Thymus (tissue), 11 donors: ENCODE measurements at regions not wholly inside any gene's neighbourhood (a gene's known extent, or its start where the extent isn't known, plus 50 kb on each side); places are given as distances from the start of the nearest gene placed in this dataset.
"Not testable (repeated sequence)": the region's sequence is repeated elsewhere in the genome, so short reads cannot be mapped to it uniquely, and the experiment has no call there.

ENCODE experiments used
- DNase-seq, 9 donors: peaks; one replicate each; pipeline ENCODE4 v3.0.0-alpha.2; 2013; ENCODE audit warnings: low spot score in 9 of 9, low read depth in 6 of 9, missing footprints in 1 of 9
- H3K27ac ChIP-seq, 2 donors: one replicate each; pipeline ENCODE4 v1.5.1; 2013; ENCODE audit warnings: control low read depth in 1 of 2, low read depth in 1 of 2, low read length in 1 of 2, mild to moderate bottlenecking in 1 of 2, moderate library complexity in 1 of 2
- H3K27me3 ChIP-seq, 2 donors: one replicate each; pipeline ENCODE4 v1.5.1; 2013; ENCODE audit warnings: low read length in 1 of 2; ENCODE audit not compliant: control insufficient read depth in 2 of 2, insufficient read depth in 1 of 2
- H3K36me3 ChIP-seq, 2 donors: one replicate each; pipeline ENCODE4 v1.5.1; 2013; ENCODE audit warnings: low read length in 1 of 2, mild to moderate bottlenecking in 1 of 2, moderate library complexity in 1 of 2; ENCODE audit not compliant: control insufficient read depth in 2 of 2, insufficient read depth in 2 of 2
- H3K4me1 ChIP-seq, 2 donors: one replicate each; pipeline ENCODE4 v1.5.1; 2013; ENCODE audit warnings: low read length in 2 of 2; ENCODE audit not compliant: control insufficient read depth in 2 of 2, insufficient read depth in 2 of 2
- H3K4me3 ChIP-seq, 2 donors: one replicate each; pipeline ENCODE4 v1.5.1; 2013; ENCODE audit warnings: low read length in 2 of 2, control low read depth in 1 of 2, mild to moderate bottlenecking in 1 of 2
- H3K9me3 ChIP-seq, 2 donors: one replicate each; pipeline ENCODE4 v1.5.1; 2013; ENCODE audit warnings: low read length in 1 of 2, mild to moderate bottlenecking in 1 of 2; ENCODE audit not compliant: control insufficient read depth in 2 of 2, insufficient read depth in 1 of 2
- WGBS: extraction: QIAGEN DNeasy Blood & Tissue Kit; methylation state at CpG from one replicate; pipeline ENCODE4 v1.1.7; 2013; 5-methylcytosine and 5-hydroxymethylcytosine counted together
- donor health status: healthy.

DNA sequence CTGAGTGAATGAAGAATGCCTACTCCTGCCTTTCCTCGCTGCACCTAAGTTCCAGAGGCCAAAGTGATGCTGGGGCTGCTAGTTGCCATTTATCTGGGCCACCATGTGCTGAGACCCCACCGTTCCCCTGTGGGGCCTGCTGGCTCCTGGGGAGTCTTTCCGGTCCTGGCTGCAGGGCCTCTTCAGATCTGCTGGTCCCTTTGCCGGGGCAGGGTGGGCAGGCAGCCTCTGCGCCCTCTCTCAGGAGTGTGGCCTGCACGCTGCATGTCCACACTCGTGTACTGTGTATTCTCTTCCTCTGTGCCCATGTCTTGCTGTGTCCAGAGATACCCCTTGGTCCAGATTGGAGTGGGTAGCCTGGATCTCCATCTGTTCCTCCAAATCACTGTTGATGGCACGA lies 151.8 kb upstream of the MED13 start:
- WGBS = 99% methylated on average over 8 of the region's 8 CpGs
- Histone ChIP-seq H3K4me1 (no peaks in the 10 kb centered on the region), H3K4me3 (no peak overlapping the region), H3K36me3 (no peaks in the 10 kb centered on the region), H3K9me3 (no peaks in the 10 kb centered on the region), H3K27ac (no peak overlapping the region), H3K27me3 (no peaks in the 10 kb centered on the region)
- no peak for DNase-seq

DNA sequence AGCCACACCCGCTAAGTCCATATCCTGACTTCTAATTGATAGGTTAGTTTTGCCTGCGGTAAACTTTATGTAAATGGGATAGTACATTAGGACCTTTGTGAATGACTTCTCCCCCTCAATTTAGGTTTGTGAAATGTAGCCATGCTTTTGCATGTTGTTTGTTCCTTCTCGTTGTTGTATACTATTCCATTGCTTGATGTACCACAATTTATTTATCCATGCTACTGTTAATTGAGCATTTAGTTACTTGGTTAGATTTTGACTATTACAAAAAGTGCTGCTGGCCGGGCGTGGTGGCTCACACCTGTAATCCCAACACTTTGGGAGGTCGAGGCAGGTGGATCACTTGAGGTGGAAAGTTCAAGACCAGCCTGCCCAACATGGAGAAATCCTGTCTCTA lies 150.8 kb upstream of the MED13 start:
- WGBS = 96% methylated on average over 6 of the region's 6 CpGs
- DNase-seq, H3K27me3 ChIP-seq, H3K9me3 ChIP-seq, H3K27ac ChIP-seq, H3K4me3 ChIP-seq, H3K4me1 ChIP-seq, H3K36me3 ChIP-seq: not testable (repeated sequence)

DNA sequence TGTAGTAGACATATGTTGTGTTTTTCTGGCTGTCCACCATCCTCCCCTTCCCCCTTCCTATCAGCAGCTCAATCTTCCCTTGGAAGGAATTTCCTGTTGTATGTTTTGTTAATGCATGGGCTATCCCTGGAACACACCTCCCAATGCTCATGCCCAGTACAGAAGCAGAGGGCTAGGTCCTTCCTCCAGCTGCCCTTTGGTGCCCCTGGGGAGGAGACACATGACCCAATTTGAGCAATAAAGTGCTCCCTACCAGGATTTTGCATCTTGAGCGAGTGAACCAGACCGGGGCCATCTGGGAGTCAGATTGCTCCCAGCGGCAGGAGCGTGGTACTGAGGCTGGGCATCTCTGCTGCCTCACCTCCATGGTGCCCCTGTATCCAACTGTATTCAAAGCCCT lies 141.5 kb upstream of the MED13 start:
- H3K27me3 ChIP-seq = no peaks in the 10 kb centered on the region
- H3K36me3 ChIP-seq = no peaks in the 10 kb centered on the region
- no peak overlapping the region for H3K27ac ChIP-seq
- H3K4me1 ChIP-seq = no peaks in the 10 kb centered on the region
- H3K9me3 ChIP-seq = no peaks in the 10 kb centered on the region
- H3K4me3 ChIP-seq = no peak overlapping the region
- DNase-seq = no peak
- WGBS = 88% methylated on average over 4 of the region's 4 CpGs

DNA sequence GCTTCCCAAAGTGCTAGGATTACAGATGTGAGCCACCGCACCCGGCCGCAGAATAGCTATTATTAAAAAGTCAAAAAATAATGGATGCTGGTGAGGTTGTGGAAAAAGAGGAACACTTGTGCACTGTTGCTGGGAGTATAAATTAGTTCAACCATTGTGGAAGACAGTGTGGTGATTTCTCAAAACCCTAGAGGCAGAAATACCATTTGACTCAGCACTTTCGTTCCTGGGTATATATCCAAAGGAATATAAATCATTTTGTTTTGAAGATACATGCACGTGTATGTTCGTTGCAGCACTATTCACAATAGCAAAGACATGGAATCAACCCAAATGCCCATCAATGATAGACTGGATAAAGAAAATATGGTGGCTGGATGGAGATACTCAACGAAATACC lies 132.1 kb upstream of the MED13 start:
- H3K4me3 ChIP-seq, H3K27ac ChIP-seq, DNase-seq, H3K9me3 ChIP-seq, H3K4me1 ChIP-seq, H3K36me3 ChIP-seq, H3K27me3 ChIP-seq: not testable (repeated sequence)
- 68% methylated on average over 7 of the region's 7 CpGs for WGBS

DNA sequence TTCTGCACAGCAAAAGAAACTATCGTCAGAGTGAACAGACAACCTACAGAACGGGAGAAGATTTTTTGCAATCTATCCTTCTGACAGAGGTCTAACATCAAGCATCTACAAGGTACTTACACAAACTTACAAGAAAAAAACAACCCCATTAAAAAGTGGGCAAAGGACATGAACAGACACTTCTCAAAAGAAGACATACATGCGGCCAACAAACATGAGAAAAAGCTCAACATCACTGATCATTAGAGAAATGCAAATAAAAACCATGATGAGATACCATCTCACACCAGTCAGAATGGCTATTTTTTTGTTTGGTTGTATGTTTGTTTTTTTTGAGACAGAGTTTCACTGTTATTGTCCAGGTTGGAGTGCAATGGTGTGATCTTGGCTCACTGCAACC lies 131.5 kb upstream of the MED13 start:
- WGBS = 98% methylated on average over 3 of the region's 3 CpGs

DNA sequence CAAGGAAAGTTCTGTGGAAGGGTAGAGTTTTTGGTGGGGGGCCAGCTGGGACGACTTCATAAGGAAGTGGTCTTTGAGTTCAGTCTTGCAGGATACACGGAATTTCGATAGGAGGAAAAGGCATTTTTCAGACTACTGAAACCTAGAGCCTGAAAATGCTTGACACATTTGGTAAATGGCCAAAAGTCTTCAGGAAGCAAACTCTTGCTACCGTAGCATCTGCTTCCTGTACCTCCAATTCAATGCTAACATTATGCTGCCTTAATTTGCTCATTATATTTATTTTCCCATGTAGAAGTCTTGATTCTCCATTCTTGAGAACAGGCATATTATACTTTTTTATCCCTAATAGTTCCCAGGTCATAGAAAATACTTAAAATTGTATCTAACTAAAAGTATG lies 129.3 kb upstream of the MED13 start:
- H3K4me3 ChIP-seq = no peak overlapping the region
- no peak overlapping the region for H3K27ac ChIP-seq
- DNase-seq = no peak

More for the DNA sequence above, 131.5 kb upstream of the MED13 start:
- not testable (repeated sequence) for H3K27me3 ChIP-seq, H3K9me3 ChIP-seq, H3K27ac ChIP-seq, H3K4me3 ChIP-seq, DNase-seq, H3K4me1 ChIP-seq, H3K36me3 ChIP-seq

DNA sequence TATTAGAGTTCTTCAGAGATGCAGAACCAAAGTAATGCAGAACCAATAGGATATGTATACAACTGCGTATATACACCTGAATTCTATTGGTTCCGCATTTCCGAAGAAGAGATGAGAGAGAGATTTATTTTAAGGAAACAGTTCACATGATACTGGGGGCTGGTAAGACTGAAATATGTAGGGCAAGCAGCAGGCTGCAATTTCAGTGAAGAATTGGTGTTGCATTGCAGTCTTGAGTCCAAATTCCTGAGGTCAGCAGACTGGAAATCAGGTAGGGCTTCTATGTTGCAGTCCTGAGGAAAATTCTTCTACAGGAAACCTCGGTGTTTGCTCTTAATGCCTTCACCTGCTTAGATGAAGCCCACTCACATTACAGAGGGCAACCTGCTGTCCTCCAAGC lies 128.2 kb upstream of the MED13 start:
- no peak overlapping the region for H3K27ac ChIP-seq
- H3K4me3 ChIP-seq = no peak overlapping the region
- H3K27me3 ChIP-seq = no peaks in the 10 kb centered on the region
- H3K4me1 ChIP-seq = no peaks in the 10 kb centered on the region
- 94% methylated on average over 4 of the region's 4 CpGs for WGBS
- no peaks in the 10 kb centered on the region for H3K9me3 ChIP-seq
- no peaks in the 10 kb centered on the region for H3K36me3 ChIP-seq
- no peak for DNase-seq

More for the DNA sequence above, 129.3 kb upstream of the MED13 start:
- H3K4me1 ChIP-seq = no peaks in the 10 kb centered on the region
- no peaks in the 10 kb centered on the region for H3K9me3 ChIP-seq
- no peaks in the 10 kb centered on the region for H3K36me3 ChIP-seq
- no peaks in the 10 kb centered on the region for H3K27me3 ChIP-seq
- 17% methylated on average over 4 of the region's 4 CpGs for WGBS

DNA sequence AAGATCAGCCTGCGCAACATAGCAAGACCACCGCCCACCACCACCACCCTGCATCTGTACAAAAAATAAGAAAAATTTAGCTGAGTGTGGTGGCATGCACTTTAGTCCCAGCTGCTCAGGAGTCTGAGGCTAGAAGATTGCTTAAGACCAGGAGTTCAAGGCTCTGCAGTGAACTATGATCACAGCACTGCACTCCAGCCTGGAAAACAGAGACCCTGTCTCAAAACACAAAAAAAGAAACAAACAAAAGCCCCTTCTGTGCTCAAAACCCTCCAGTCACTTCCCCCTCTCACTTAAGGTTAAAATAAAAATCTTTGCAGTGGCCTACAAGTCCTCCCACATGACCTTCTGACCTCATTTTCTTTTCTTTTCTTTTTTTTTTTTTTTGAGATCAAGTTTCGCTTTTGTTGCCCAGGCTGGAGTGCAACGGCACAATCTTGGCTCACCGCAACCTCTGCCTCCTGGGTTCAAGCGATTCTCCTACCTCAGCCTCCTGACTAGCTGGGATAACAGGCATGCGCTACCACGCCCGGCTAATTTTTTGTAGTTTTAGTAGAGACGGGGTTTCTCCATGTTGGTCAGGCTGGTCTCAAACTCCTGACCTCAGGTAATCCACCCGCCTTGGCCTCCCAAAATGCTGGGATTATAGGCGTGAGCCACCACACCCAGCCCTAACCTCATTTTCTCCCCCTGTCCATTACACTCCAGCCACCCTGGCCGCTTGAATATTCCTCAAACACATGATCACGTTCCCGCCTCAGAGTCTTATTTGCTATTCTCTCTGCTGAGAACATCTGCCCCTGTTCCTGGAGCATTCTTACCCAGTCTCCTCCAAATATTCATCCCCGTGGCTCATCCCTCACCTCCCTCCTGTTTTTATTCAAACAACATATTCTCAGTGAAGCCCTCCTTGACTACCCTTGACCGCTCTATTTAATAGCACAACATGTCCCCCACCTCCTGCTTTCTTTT lies 126.6 kb upstream of the MED13 start:
- no peak overlapping the region for H3K4me3 ChIP-seq
- H3K27me3 ChIP-seq = no peaks in the 10 kb centered on the region
- H3K4me1 ChIP-seq = no peaks in the 10 kb centered on the region
- no peaks in the 10 kb centered on the region for H3K36me3 ChIP-seq
- H3K27ac ChIP-seq = no peak overlapping the region
- H3K9me3 ChIP-seq = no peaks in the 10 kb centered on the region
- no peak for DNase-seq
- WGBS = 94% methylated on average over 17 of the region's 17 CpGs

DNA sequence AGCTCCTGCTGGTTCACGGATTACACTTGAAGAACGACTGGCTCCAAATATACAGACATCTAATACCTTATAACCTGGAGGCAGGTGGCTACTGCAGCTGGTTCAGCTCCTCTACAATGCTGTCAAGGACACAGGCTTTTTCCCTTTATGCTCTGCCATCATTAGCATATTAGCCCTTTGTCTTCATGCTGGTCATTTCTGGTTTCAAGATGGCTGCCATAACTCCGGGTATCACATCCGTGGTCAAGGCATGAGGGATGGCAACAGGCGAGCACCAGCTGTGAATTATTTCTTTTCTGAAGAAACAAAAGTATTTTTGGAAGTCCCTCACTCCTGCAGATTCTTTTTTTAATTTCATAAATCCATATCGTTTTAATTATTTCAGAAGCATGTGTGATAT lies 124.3 kb upstream of the MED13 start:
- Histone ChIP-seq H3K9me3 (no peaks in the 10 kb centered on the region), H3K4me1 (no peaks in the 10 kb centered on the region), H3K27ac (no peak overlapping the region), H3K36me3 (no peaks in the 10 kb centered on the region), H3K27me3 (no peaks in the 10 kb centered on the region), H3K4me3 (no peak overlapping the region)
- WGBS = 96% methylated on average over 6 of the region's 6 CpGs
- DNase-seq = no peak
